ENCODE measurements at regions not wholly inside any gene's neighbourhood (a gene's known extent, or its start where the extent isn't known, plus 50 kb on each side); places are given as distances from the start of the nearest gene placed in this dataset.

GRCh38 chr9:124198948-124199347 lies 58.8 kb upstream of the NEK6 start:
- BruUV-seq (replicated peaks): no TSS peak
- intact Hi-C loops (cut with micrococcal nuclease): no loop called here
- no peak for TF ChIP-seq CTCF (IDR thresholded peaks at IDR 0.05; ENCODE audit: unreplicated experiment)
- DNase-seq (ENCODE audit: unreplicated experiment): no peak
- H3K27me3 Mint-ChIP-seq (ENCODE audit: insufficient read depth, unreplicated experiment): peaks cover 45% of the 10 kb centered on the region
- no peak overlapping the region for H3K4me3 Mint-ChIP-seq (ENCODE audit: unreplicated experiment)
- ChIA-PET POLR2A (no interaction called here), CTCF (interaction anchor here (0.6 kb wide), 2 partner anchors 25 to 364 kb away, joined by 3 to 4 read pairs; no protein-coding TSS in a partner anchor)
- no peaks in the 10 kb centered on the region for H3K36me3 Mint-ChIP-seq (ENCODE audit: insufficient read depth, unreplicated experiment)
- peaks cover 15% of the 10 kb centered on the region for H3K9me3 Mint-ChIP-seq (ENCODE audit: unreplicated experiment)
- no peak overlapping the region for H3K27ac Mint-ChIP-seq (ENCODE audit: low read depth, unreplicated experiment)
- no peaks in the 10 kb centered on the region for H3K4me1 Mint-ChIP-seq (ENCODE audit: insufficient read depth, unreplicated experiment)

- DNase-seq (ENCODE audit: unreplicated experiment): no peak
- intact Hi-C loops (cut with micrococcal nuclease): no loop called here
- Mint-ChIP-seq H3K4me3 (ENCODE audit: unreplicated experiment) (no peak overlapping the region), H3K9me3 (ENCODE audit: unreplicated experiment) (peaks cover 15% of the 10 kb centered on the region), H3K27me3 (ENCODE audit: insufficient read depth, unreplicated experiment) (peaks cover 45% of the 10 kb centered on the region), H3K36me3 (ENCODE audit: insufficient read depth, unreplicated experiment) (no peaks in the 10 kb centered on the region), H3K4me1 (ENCODE audit: insufficient read depth, unreplicated experiment) (no peaks in the 10 kb centered on the region), H3K27ac (ENCODE audit: low read depth, unreplicated experiment) (no peak overlapping the region)
- BruUV-seq (replicated peaks): no TSS peak
- CTCF ChIA-PET: no interaction called here
- POLR2A ChIA-PET: no interaction called here
- no peak for TF ChIP-seq CTCF (IDR thresholded peaks at IDR 0.05; ENCODE audit: unreplicated experiment)
Measured at GRCh38 chr9:124199474-124199873, 58.3 kb upstream of the NEK6 start.

GRCh38 chr9:124202447-124202971 lies 55.2 kb upstream of the NEK6 start:
- no TSS peak for BruUV-seq (replicated peaks)
- no peak for DNase-seq (ENCODE audit: unreplicated experiment)
- CTCF ChIA-PET: no interaction called here

GRCh38 chr9:124205686-124206352 lies 51.9 kb upstream of the NEK6 start:
- intact Hi-C loops (cut with micrococcal nuclease): no loop called here
- H3K27me3 Mint-ChIP-seq (ENCODE audit: insufficient read depth, unreplicated experiment): peaks cover 62% of the 10 kb centered on the region
- TF ChIP-seq CTCF (IDR thresholded peaks at IDR 0.05; ENCODE audit: unreplicated experiment): no peak
- no peak for DNase-seq (ENCODE audit: unreplicated experiment)
- ChIA-PET POLR2A (no interaction called here), CTCF (no interaction called here)
- no peak overlapping the region for H3K4me3 Mint-ChIP-seq (ENCODE audit: unreplicated experiment)
- no TSS peak for BruUV-seq (replicated peaks)
- H3K36me3 Mint-ChIP-seq (ENCODE audit: insufficient read depth, unreplicated experiment): no peaks in the 10 kb centered on the region
- no peaks in the 10 kb centered on the region for H3K9me3 Mint-ChIP-seq (ENCODE audit: unreplicated experiment)
- H3K27ac Mint-ChIP-seq (ENCODE audit: low read depth, unreplicated experiment): no peak overlapping the region
- no peaks in the 10 kb centered on the region for H3K4me1 Mint-ChIP-seq (ENCODE audit: insufficient read depth, unreplicated experiment)

More at GRCh38 chr9:124202447-124202971, 55.2 kb upstream of the NEK6 start:
- Mint-ChIP-seq H3K36me3 (ENCODE audit: insufficient read depth, unreplicated experiment) (no peaks in the 10 kb centered on the region), H3K4me3 (ENCODE audit: unreplicated experiment) (no peak overlapping the region), H3K27me3 (ENCODE audit: insufficient read depth, unreplicated experiment) (peaks cover 44% of the 10 kb centered on the region), H3K9me3 (ENCODE audit: unreplicated experiment) (no peaks in the 10 kb centered on the region), H3K27ac (ENCODE audit: low read depth, unreplicated experiment) (no peak overlapping the region), H3K4me1 (ENCODE audit: insufficient read depth, unreplicated experiment) (no peaks in the 10 kb centered on the region)
- POLR2A ChIA-PET: no interaction called here
- intact Hi-C loops (cut with micrococcal nuclease): no loop called here
- TF ChIP-seq CTCF (IDR thresholded peaks at IDR 0.05; ENCODE audit: unreplicated experiment): no peak
